Neural cell (in vitro differentiated cells): ENCODE measurements at regions not wholly inside any gene's neighbourhood (a gene's known extent, or its start where the extent isn't known, plus 50 kb on each side); places are given as distances from the start of the nearest gene placed in this dataset.

Source experiments
- CTCF ChIP-seq: fragments of 450-650 bp; IDR thresholded peaks from 2 replicates; pipeline ENCODE4 v1.5.1; 2014; ENCODE audit warnings: antibody characterized with exemption, mild to moderate bottlenecking, moderate library complexity; ENCODE audit not compliant: poor library complexity, severe bottlenecking
- EP300 ChIP-seq: fragments of 450-650 bp; conservative IDR thresholded peaks from 2 replicates; pipeline ENCODE4 v1.6.1; 2014; ENCODE audit warnings: antibody characterized with exemption, mild to moderate bottlenecking, moderate library complexity; ENCODE audit not compliant: poor library complexity, severe bottlenecking
- EZH2 ChIP-seq: fragments of 200-600, 300-800 bp; shearing (Covaris generic), sonication (generic); IDR thresholded peaks from 2 replicates; pipeline ENCODE4 v1.6.1; 2014; ENCODE audit warnings: antibody characterized with exemption, low read length, borderline replicate concordance, mild to moderate bottlenecking; ENCODE audit not compliant: insufficient read depth, poor library complexity, severe bottlenecking
- MXI1 ChIP-seq: fragments of 450-650 bp; conservative IDR thresholded peaks from 2 replicates; pipeline ENCODE4 v1.6.1; 2014; ENCODE audit warnings: antibody characterized with exemption, mild to moderate bottlenecking; ENCODE audit not compliant: poor library complexity, severe bottlenecking
- POLR2AphosphoS5 ChIP-seq: IDR thresholded peaks from 2 replicates; pipeline ENCODE4 v1.6.1; 2012
- RAD21 ChIP-seq: fragments of 450-650 bp; conservative IDR thresholded peaks from 2 replicates; pipeline ENCODE4 v1.6.1; 2014; ENCODE audit warnings: antibody characterized with exemption, mild to moderate bottlenecking, moderate library complexity
- REST ChIP-seq: IDR thresholded peaks from 2 replicates; pipeline ENCODE4 v1.6.1; 2012; ENCODE audit warnings: borderline replicate concordance
- SMC3 ChIP-seq: fragments of 450-650 bp; conservative IDR thresholded peaks from 2 replicates; pipeline ENCODE4 v1.6.1; 2014; ENCODE audit warnings: antibody characterized with exemption, mild to moderate bottlenecking, moderate library complexity; ENCODE audit not compliant: poor library complexity

- TF ChIP-seq POLR2AphosphoS5 (no peak), CTCF (no peak), RAD21 (no peak), MXI1 (no peak), EZH2 (no peak), EP300 (no peak), SMC3 (no peak), REST (no peak)
These were observed 67.0 kb downstream of the DDX53 start for GRCh38 chrX:23066588-23067281.
